CD14-positive monocyte (primary cell): ENCODE measurements at regions not wholly inside any gene's neighbourhood (a gene's known extent, or its start where the extent isn't known, plus 50 kb on each side); places are given as distances from the start of the nearest gene placed in this dataset.
A peak's percentile ranks its signal among the peaks of the same experiment; 100 is the strongest.

ENCODE experiments used
- DNase-seq, 3 donors: peaks; one replicate each; pipeline ENCODE4 v3.0.0-alpha.2; 2011 to 2022
- H2AFZ ChIP-seq: 2 replicates; pipeline ENCODE4 v1.6.0; 2012; ENCODE audit warnings: mild to moderate bottlenecking, low read depth, low read length, inconsistent platforms; ENCODE audit not compliant: insufficient read depth, poor library complexity, severe bottlenecking
- H3K27ac ChIP-seq, 2 donors: 1 replicate in 1 of 2; 2 replicates in 1 of 2; pipeline ENCODE4 v1.5.1; 2012 to 2013; ENCODE audit warnings: low read length in 2 of 2, control low read depth in 1 of 2, inconsistent platforms in 1 of 2, low read depth in 1 of 2, mild to moderate bottlenecking in 1 of 2
- H3K27me3 ChIP-seq, 2 donors: one replicate each; pipeline versions ENCODE4 v1.6.0 to v1.6.1; 2011 to 2013; ENCODE audit warnings: low read length in 2 of 2; ENCODE audit not compliant: control insufficient read depth in 2 of 2, insufficient read depth in 2 of 2
- H3K36me3 ChIP-seq, 2 donors: replicated peaks in 1 of 2; 1 replicate in 1 of 2; 2 replicates in 1 of 2; pipeline versions ENCODE4 v1.5.1 to v1.6.1; 2012 to 2013; ENCODE audit warnings: low read length in 2 of 2, control low read depth in 1 of 2, inconsistent platforms in 1 of 2, mild to moderate bottlenecking in 1 of 2; ENCODE audit not compliant: insufficient read depth in 2 of 2, control insufficient read depth in 1 of 2
- H3K4me1 ChIP-seq, 2 donors: 1 replicate in 1 of 2; 2 replicates in 1 of 2; pipeline versions ENCODE4 v1.5.1 to v1.6.1; 2012 to 2013; ENCODE audit warnings: low read length in 2 of 2, control low read depth in 1 of 2, inconsistent platforms in 1 of 2, mild to moderate bottlenecking in 1 of 2, moderate library complexity in 1 of 2; ENCODE audit not compliant: insufficient read depth in 2 of 2, control insufficient read depth in 1 of 2
- H3K4me2 ChIP-seq: replicated peaks from 2 replicates; pipeline ENCODE3; 2012; ENCODE audit warnings: low read length, moderate library complexity, mild to moderate bottlenecking; ENCODE audit not compliant: poor library complexity, severe bottlenecking; ENCODE audit errors: extremely low read depth
- H3K4me3 ChIP-seq, 3 experiments: fragments of 200-600 bp in 1 of 3; sonication (generic) in 1 of 3; replicated peaks in 1 of 3; 1 replicate in 2 of 3; 2 replicates in 1 of 3; pipeline ENCODE4 v1.5.1; 2011 to 2013; ENCODE audit warnings: low read length in 3 of 3, mild to moderate bottlenecking in 3 of 3, control low read depth in 2 of 3, low read depth in 2 of 3, inconsistent platforms in 1 of 3, moderate library complexity in 1 of 3
- H3K79me2 ChIP-seq: 2 replicates; pipeline ENCODE4 v1.6.0; 2012; ENCODE audit warnings: mild to moderate bottlenecking, control low read depth, inconsistent platforms, low read length, moderate library complexity; ENCODE audit not compliant: insufficient read depth
- H3K9ac ChIP-seq: 2 replicates; pipeline ENCODE4 v1.6.0; 2017; ENCODE audit warnings: low read length, mild to moderate bottlenecking; ENCODE audit not compliant: insufficient read depth, poor library complexity, severe bottlenecking
- H3K9me3 ChIP-seq, 2 donors: replicated peaks in 1 of 2; 1 replicate in 1 of 2; 2 replicates in 1 of 2; pipeline versions ENCODE4 v1.5.1 to v1.6.1; 2012 to 2013; ENCODE audit warnings: low read length in 2 of 2, control low read depth in 1 of 2; ENCODE audit not compliant: control insufficient read depth in 1 of 2, insufficient read depth in 1 of 2
- H4K20me1 ChIP-seq: 2 replicates; pipeline ENCODE4 v1.6.0; 2012; ENCODE audit warnings: mild to moderate bottlenecking, low read length, control low read depth, moderate library complexity; ENCODE audit not compliant: insufficient read depth
- H3K27ac Mint-ChIP-seq, 7 donors: one replicate each; pipeline ENCODE4 v1.8.0; 2020; ENCODE audit warnings: mild to moderate bottlenecking in 7 of 7, mixed read lengths in 7 of 7, moderate library complexity in 6 of 7, inconsistent platforms in 2 of 7
- H3K27me3 Mint-ChIP-seq, 3 donors: one replicate each; pipeline ENCODE4 v1.8.0; 2021 to 2022; ENCODE audit warnings: low read depth in 3 of 3, mild to moderate bottlenecking in 3 of 3, mixed read lengths in 3 of 3, moderate library complexity in 3 of 3, inconsistent platforms in 1 of 3
- H3K36me3 Mint-ChIP-seq, 2 donors: one replicate each; pipeline ENCODE4 v1.8.0; 2020; ENCODE audit warnings: mixed read lengths in 2 of 2, inconsistent platforms in 1 of 2, mild to moderate bottlenecking in 1 of 2
- H3K4me1 Mint-ChIP-seq: one replicate; pipeline ENCODE4 v1.8.0; 2020; ENCODE audit warnings: mild to moderate bottlenecking, mixed read lengths
- H3K4me3 Mint-ChIP-seq, 2 donors: one replicate each; pipeline ENCODE4 v1.8.0; 2020; ENCODE audit warnings: mild to moderate bottlenecking in 2 of 2, mixed read lengths in 2 of 2, moderate library complexity in 1 of 2
- H3K9me3 Mint-ChIP-seq, 7 donors: one replicate each; pipeline ENCODE4 v1.8.0; 2020 to 2022; ENCODE audit warnings: mixed read lengths in 7 of 7, mild to moderate bottlenecking in 6 of 7, moderate library complexity in 6 of 7, inconsistent platforms in 2 of 7
- WGBS: methylation state at CpG from one replicate; pipeline ENCODE4 v1.1.5; 2013; ENCODE audit warnings: missing lambda C conversion rate; ENCODE audit not compliant: insufficient coverage; 5-methylcytosine and 5-hydroxymethylcytosine counted together
- intact Hi-C, 2 donors: fragments of 100-400 bp; cut with micrococcal nuclease; formaldehyde crosslinking; loops; one replicate each; pipeline versions ENCODE4 v1.15.0 to v1.15.1; 2023
- TF ChIP-seq, protein P1 (sequence below): fragments of 200-600 bp; IDR thresholded peaks from one replicate; pipeline ENCODE4 v1.8.0; 2022; ENCODE audit warnings: antibody characterized with exemption, mild to moderate bottlenecking

DNA sequence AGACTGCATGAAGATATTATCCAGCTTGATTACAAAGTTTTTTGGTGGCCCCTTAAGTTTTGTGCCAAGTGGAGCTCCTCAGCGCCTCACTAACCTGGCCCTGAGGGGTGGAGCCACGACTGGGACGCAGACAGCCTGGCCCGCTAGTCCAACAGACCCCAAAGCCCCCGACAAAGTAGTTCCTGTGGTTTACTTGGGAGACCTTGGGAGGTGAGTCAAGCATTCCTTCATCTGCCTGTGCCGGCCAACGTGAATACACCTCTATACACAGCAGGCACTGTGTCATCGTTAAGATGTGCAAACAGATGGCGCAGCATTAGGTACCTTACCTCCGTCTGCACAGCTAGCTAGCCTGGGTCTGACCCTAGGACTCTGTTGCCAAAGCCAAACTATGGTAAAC, 55.0 kb upstream of the LAMA1 start:
- Mint-ChIP-seq H3K9me3 (no peaks in the 10 kb centered on the region), H3K4me3 (no peak overlapping the region), H3K27me3 (peaks cover 0 to 3% (median 1%) of the 10 kb centered on the region in 3 donors), H3K27ac (no peak overlapping the region), H3K36me3 (no peaks in the 10 kb centered on the region), H3K4me1 (peaks cover 13% of the 10 kb centered on the region)
- Histone ChIP-seq H3K4me3 (no peak overlapping the region), H3K36me3 (no peaks in the 10 kb centered on the region), H3K4me1 (no peaks in the 10 kb centered on the region), H3K9ac (no peak overlapping the region), H4K20me1 (no peaks in the 10 kb centered on the region), H3K4me2 (no peak overlapping the region), H3K9me3 (no peaks in the 10 kb centered on the region), H3K27ac (no peak overlapping the region), H3K27me3 (no peaks in the 10 kb centered on the region), H3K79me2 (no peaks in the 10 kb centered on the region), H2AFZ (no peak overlapping the region)
- 84% methylated on average over 4 of the region's 10 CpGs for WGBS
- intact Hi-C loops, result no loop called here
- no peak for DNase-seq
- TF ChIP-seq, protein P1, sequence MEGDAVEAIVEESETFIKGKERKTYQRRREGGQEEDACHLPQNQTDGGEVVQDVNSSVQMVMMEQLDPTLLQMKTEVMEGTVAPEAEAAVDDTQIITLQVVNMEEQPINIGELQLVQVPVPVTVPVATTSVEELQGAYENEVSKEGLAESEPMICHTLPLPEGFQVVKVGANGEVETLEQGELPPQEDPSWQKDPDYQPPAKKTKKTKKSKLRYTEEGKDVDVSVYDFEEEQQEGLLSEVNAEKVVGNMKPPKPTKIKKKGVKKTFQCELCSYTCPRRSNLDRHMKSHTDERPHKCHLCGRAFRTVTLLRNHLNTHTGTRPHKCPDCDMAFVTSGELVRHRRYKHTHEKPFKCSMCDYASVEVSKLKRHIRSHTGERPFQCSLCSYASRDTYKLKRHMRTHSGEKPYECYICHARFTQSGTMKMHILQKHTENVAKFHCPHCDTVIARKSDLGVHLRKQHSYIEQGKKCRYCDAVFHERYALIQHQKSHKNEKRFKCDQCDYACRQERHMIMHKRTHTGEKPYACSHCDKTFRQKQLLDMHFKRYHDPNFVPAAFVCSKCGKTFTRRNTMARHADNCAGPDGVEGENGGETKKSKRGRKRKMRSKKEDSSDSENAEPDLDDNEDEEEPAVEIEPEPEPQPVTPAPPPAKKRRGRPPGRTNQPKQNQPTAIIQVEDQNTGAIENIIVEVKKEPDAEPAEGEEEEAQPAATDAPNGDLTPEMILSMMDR, result no peak

DNA sequence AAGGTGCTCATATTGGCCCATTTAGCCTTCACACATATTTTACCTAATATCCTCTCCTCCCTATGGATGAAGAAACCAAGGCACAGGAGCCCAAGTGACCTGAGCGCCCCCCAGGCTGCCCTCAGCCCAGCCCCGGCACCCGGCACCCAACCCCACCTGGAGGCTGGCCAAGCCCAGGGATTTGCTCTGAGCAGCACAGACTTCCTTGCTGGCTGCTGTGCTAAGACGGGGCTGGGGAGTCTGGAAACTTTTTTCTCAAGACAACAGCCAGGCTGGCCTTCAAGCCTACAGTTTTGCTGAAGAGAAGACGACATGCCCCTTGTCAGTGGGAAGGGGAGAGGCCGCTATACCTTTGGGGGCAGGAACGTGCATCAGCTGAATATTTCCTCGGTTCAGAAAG, 52.7 kb upstream of the LAMA1 start:
- TF ChIP-seq, protein P1, result no peak
- no peaks in the 10 kb centered on the region for H3K36me3 ChIP-seq
- Mint-ChIP-seq H3K4me1 (peaks cover 13% of the 10 kb centered on the region), H3K4me3 (no peak overlapping the region), H3K36me3 (no peaks in the 10 kb centered on the region), H3K27ac (peak overlapping the region in 1 of 7 donors; percentile 47), H3K9me3 (no peaks in the 10 kb centered on the region), H3K27me3 (peaks cover 0 to 2% (median 1%) of the 10 kb centered on the region in 3 donors)
- intact Hi-C loops, result no loop called here
- no peaks in the 10 kb centered on the region for H3K27me3 ChIP-seq
- no peaks in the 10 kb centered on the region for H3K79me2 ChIP-seq
- no peaks in the 10 kb centered on the region for H3K4me1 ChIP-seq
- no peak for DNase-seq
- WGBS, result 77% methylated on average over 7 of the region's 8 CpGs
- H2AFZ ChIP-seq, result no peak overlapping the region
- no peak overlapping the region for H3K9ac ChIP-seq
- no peaks in the 10 kb centered on the region for H3K9me3 ChIP-seq
- no peak overlapping the region for H3K4me3 ChIP-seq
- H3K4me2 ChIP-seq, result no peak overlapping the region
- no peak overlapping the region for H3K27ac ChIP-seq
- no peaks in the 10 kb centered on the region for H4K20me1 ChIP-seq
